A549 (cell line): ENCODE measurements at regions not wholly inside any gene's neighbourhood (a gene's known extent, or its start where the extent isn't known, plus 50 kb on each side); places are given as distances from the start of the nearest gene placed in this dataset.

Experiments used
- ATAC-seq, 2 experiments: fragments of 200-7000 bp in 1 of 2; fragments of >200 bp in 1 of 2; cut with Nextera tagmentation in 1 of 2; cut with Tn5 transposase in 1 of 2; 3 replicates each; pipeline versions ENCODE4 v1.8.0 to v1.9.1; 2018 to 2020; ENCODE audit warnings: mild to moderate bottlenecking in 1 of 2, moderate library complexity in 1 of 2
- CTCF ChIA-PET: fragments of 300-600 bp; sonication (Branson Sonifier 250); formaldehyde crosslinking; extraction: SDS; loops from one replicate; lab custom pipeline; 2021; ENCODE audit warnings: antibody characterized with exemption, inconsistent platforms; lab: Yijun Ruan, JAX
- POLR2A ChIA-PET: fragments of 350-600 bp; formaldehyde crosslinking; extraction: SDS; loops from one replicate; lab custom pipeline; 2021; ENCODE audit warnings: antibody characterized with exemption, inconsistent platforms; lab: Yijun Ruan, JAX
- DNase-seq, 2 experiments: peaks; one replicate each; pipeline versions ENCODE4 v3.0.0 to v3.0.0-alpha.2; 2011 to 2016; ENCODE audit warnings: low read depth in 1 of 2, low spot score in 1 of 2
- FAIRE-seq: peaks from 2 replicates; lab custom pipeline; 2011; peaks lifted over from hg19 to GRCh38; lab: Jason Lieb, UNC
- H3K27ac ChIP-seq, 2 experiments: fragments of >200 bp; sonication (Bioruptor Twin); formaldehyde crosslinking; 3 replicates each; pipeline ENCODE4 v1.5.1; 2016 to 2017
- H3K4me1 ChIP-seq: fragments of >200 bp; sonication (Bioruptor Twin); formaldehyde crosslinking; 3 replicates; pipeline ENCODE4 v1.6.1; 2016
- H3K4me2 ChIP-seq: fragments of >200 bp; sonication (Bioruptor Twin); formaldehyde crosslinking; 3 replicates; pipeline ENCODE4 v1.6.1; 2016
- H3K4me3 ChIP-seq: fragments of >200 bp; sonication (Bioruptor Twin); formaldehyde crosslinking; 3 replicates; pipeline ENCODE4 v1.5.1; 2016
- H3K9me3 ChIP-seq: fragments of >200 bp; sonication (Bioruptor Twin); formaldehyde crosslinking; 3 replicates; pipeline ENCODE4 v1.6.1; 2016
- CHD2 ChIP-seq: fragments of 150-350 bp; IDR thresholded peaks from 2 replicates; pipeline ENCODE4 v1.6.1; 2014; ENCODE audit warnings: low read length; ENCODE audit not compliant: partially characterized antibody
- E2F6 ChIP-seq: IDR thresholded peaks from 2 replicates; pipeline ENCODE4 v1.6.1; 2012; ENCODE audit warnings: low read depth, borderline replicate concordance
- EHMT2 ChIP-seq: fragments of 200-600 bp; sonication (generic); IDR thresholded peaks from 2 replicates; pipeline ENCODE4 v1.6.1; 2016; ENCODE audit warnings: antibody characterized with exemption, low read depth, mild to moderate bottlenecking, moderate library complexity
- EP300 ChIP-seq, 2 experiments: fragments of >200 bp; sonication (Bioruptor Twin); formaldehyde crosslinking; IDR thresholded peaks; 2 replicates in 1 of 2; 3 replicates in 1 of 2; pipeline ENCODE4 v1.6.1; 2016 to 2017
- FOSL2 ChIP-seq, 2 experiments: fragments of 450-650 bp in 1 of 2; fragments of >200 bp in 1 of 2; sonication (Bioruptor Twin) in 1 of 2; formaldehyde crosslinking; IDR thresholded peaks; 2 replicates each; pipeline versions ENCODE4 v1.5.0 to v1.6.1; 2016 to 2020; ENCODE audit warnings: mild to moderate bottlenecking in 1 of 2, moderate library complexity in 1 of 2
- HDAC2 ChIP-seq: fragments of 200-600 bp; sonication (generic); IDR thresholded peaks from 2 replicates; pipeline ENCODE4 v1.6.1; 2016
- HMGXB4 ChIP-seq: fragments of 250-450 bp; sonication (Bioruptor Pico); IDR thresholded peaks from 2 replicates; pipeline ENCODE4 v1.5.0; 2021; ENCODE audit warnings: mild to moderate bottlenecking, moderate library complexity, borderline replicate concordance
- HOXB13 ChIP-seq: fragments of 250-450 bp; sonication (Bioruptor Pico); IDR thresholded peaks from 2 replicates; pipeline ENCODE4 v1.5.0; 2020; ENCODE audit warnings: low read depth, mild to moderate bottlenecking, moderate library complexity
- JUN ChIP-seq, 2 experiments: fragments of >200 bp; sonication (Bioruptor Twin); formaldehyde crosslinking; IDR thresholded peaks; 2 replicates in 1 of 2; 3 replicates in 1 of 2; pipeline ENCODE4 v1.6.1; 2016 to 2017
- JUNB ChIP-seq: fragments of >200 bp; sonication (Bioruptor Twin); formaldehyde crosslinking; IDR thresholded peaks from 2 replicates; pipeline ENCODE4 v1.6.1; 2016
- KDM1A ChIP-seq: fragments of 200-600 bp; sonication (generic); IDR thresholded peaks from 2 replicates; pipeline ENCODE4 v1.6.1; 2016; ENCODE audit warnings: low read depth, mild to moderate bottlenecking
- KDM5A ChIP-seq: fragments of 200-600 bp; sonication (generic); IDR thresholded peaks from 2 replicates; pipeline ENCODE4 v1.6.1; 2016; ENCODE audit warnings: antibody characterized with exemption, mild to moderate bottlenecking
- PHF8 ChIP-seq: fragments of 200-600 bp; sonication (generic); IDR thresholded peaks from 2 replicates; pipeline ENCODE4 v1.6.1; 2016; ENCODE audit warnings: low read depth, mild to moderate bottlenecking, antibody characterized with exemption, moderate library complexity, borderline replicate concordance
- POLR2AphosphoS2 ChIP-seq: conservative IDR thresholded peaks from 2 replicates; pipeline ENCODE4 v1.6.1; 2012; ENCODE audit warnings: low read length, improper control_type of control experiment, inconsistent platforms
- RFX5 ChIP-seq: fragments of 450-650 bp; IDR thresholded peaks from 2 replicates; pipeline ENCODE4 v1.7.1; 2014; ENCODE audit warnings: antibody characterized with exemption, mild to moderate bottlenecking, moderate library complexity
- SREBF2 ChIP-seq: fragments of 450-650 bp; IDR thresholded peaks from 2 replicates; pipeline ENCODE4 v1.6.1; 2014; ENCODE audit warnings: mild to moderate bottlenecking, moderate library complexity
- ZFP36 ChIP-seq: fragments of 450-650 bp; IDR thresholded peaks from 2 replicates; pipeline ENCODE4 v1.6.1; 2014; ENCODE audit warnings: borderline replicate concordance; ENCODE audit not compliant: partially characterized antibody
- ZSCAN20 ChIP-seq: fragments of 250-450 bp; sonication (Bioruptor Pico); IDR thresholded peaks from 2 replicates; pipeline ENCODE4 v1.8.0; 2022; ENCODE audit warnings: mild to moderate bottlenecking, moderate library complexity
- WGBS: methylation state at CpG from one replicate; pipeline ENCODE4 v1.1.6; 2017; ENCODE audit errors: missing lambda C conversion rate; 5-methylcytosine and 5-hydroxymethylcytosine counted together
- TF ChIP-seq, protein P1 (sequence below): fragments of 450-650 bp; IDR thresholded peaks from 2 replicates; pipeline ENCODE4 v1.6.1; 2014; ENCODE audit warnings: antibody characterized with exemption
- TF ChIP-seq, protein P2 (sequence below): fragments of 250-450 bp; sonication (Bioruptor Pico); IDR thresholded peaks from 2 replicates; pipeline ENCODE4 v1.5.0; 2020; ENCODE audit warnings: low read depth, mild to moderate bottlenecking, moderate library complexity
- TF ChIP-seq, protein P3 (sequence below): fragments of >200 bp; sonication (Bioruptor Twin); formaldehyde crosslinking; IDR thresholded peaks from 2 replicates; pipeline ENCODE4 v1.6.1; 2016
- TF ChIP-seq, protein P4 (sequence below): fragments of 200-600 bp; sonication (generic); IDR thresholded peaks from 2 replicates; pipeline ENCODE4 v1.6.1; 2016; ENCODE audit warnings: antibody characterized with exemption, mild to moderate bottlenecking, moderate library complexity
- TF ChIP-seq, protein P5 (sequence below): IDR thresholded peaks from 2 replicates; pipeline ENCODE4 v1.6.1; 2012

DNA sequence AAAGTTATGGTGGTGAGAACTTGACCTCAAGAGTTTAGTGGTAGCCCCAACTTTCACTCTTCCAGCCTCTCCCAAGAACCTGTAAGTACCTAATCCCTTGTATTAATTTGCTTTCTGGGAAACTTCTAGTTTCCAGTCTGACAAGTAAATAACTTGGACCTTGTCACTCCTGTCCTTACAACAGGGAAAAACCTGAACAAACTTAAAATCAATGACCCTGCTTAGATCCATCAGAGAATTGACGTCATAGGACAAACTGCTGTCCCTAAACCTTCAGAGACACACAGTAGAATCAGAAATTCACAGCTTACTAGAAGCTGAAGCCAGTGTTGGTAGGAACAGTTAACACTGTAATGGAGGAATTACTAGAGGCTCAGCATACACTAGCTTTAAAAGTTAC, 60.0 kb upstream of the DCLK2 start:
- Histone ChIP-seq H3K4me1 (no peaks in the 10 kb centered on the region), H3K4me2 (no peak overlapping the region), H3K4me3 (no peak overlapping the region), H3K27ac (no peak overlapping the region), H3K9me3 (no peaks in the 10 kb centered on the region)
- ATAC-seq = no peak
- FAIRE-seq = no peak
- no peak for TF ChIP-seq EP300 (IDR thresholded peaks at IDR 0.05)
- TF ChIP-seq, protein P1, sequence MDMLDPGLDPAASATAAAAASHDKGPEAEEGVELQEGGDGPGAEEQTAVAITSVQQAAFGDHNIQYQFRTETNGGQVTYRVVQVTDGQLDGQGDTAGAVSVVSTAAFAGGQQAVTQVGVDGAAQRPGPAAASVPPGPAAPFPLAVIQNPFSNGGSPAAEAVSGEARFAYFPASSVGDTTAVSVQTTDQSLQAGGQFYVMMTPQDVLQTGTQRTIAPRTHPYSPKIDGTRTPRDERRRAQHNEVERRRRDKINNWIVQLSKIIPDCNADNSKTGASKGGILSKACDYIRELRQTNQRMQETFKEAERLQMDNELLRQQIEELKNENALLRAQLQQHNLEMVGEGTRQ = no peak
- TF ChIP-seq, protein P2, sequence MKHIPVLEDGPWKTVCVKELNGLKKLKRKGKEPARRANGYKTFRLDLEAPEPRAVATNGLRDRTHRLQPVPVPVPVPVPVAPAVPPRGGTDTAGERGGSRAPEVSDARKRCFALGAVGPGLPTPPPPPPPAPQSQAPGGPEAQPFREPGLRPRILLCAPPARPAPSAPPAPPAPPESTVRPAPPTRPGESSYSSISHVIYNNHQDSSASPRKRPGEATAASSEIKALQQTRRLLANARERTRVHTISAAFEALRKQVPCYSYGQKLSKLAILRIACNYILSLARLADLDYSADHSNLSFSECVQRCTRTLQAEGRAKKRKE (CRISPR knock-in tag) = no peak
- TF ChIP-seq HDAC2 = no peak
- TF ChIP-seq KDM1A = no peak
- no peak for TF ChIP-seq ZFP36
- TF ChIP-seq EHMT2 = no peak
- no peak for TF ChIP-seq PHF8
- TF ChIP-seq POLR2AphosphoS2 = no peak
- DNase-seq = no peak
- 91% methylated on average over 1 of the region's 1 CpG for WGBS
- POLR2A ChIA-PET = no interaction called here
- CTCF ChIA-PET = interaction anchor here (1.3 kb wide), 1 partner anchor 225 kb away, joined by 3 read pairs; no protein-coding TSS in a partner anchor

DNA sequence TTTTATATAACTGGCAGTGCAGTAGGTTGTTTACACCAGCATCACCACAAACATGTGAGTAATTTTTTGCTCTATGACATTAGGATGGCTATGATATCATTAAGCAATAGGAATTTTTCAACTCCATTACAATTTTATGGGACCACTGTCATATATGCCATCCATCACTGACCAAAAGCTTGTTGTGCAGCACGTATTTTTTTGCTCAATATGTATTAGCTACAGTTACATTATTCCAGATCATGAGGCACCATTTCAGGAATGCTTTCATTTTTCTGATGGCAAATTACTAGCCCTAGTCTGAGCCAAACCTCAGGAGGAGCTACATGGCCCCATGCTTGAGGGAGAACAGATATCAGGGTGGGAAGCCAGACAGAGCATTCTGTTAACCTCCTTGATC, 56.8 kb upstream of the DCLK2 start:
- Histone ChIP-seq H3K27ac (no peak overlapping the region), H3K9me3 (no peaks in the 10 kb centered on the region; the same call in 2 of the 3 replicates), H3K4me3 (no peak overlapping the region), H3K4me1 (no peaks in the 10 kb centered on the region), H3K4me2 (no peak overlapping the region)
- CTCF ChIA-PET = interaction anchor here (1.3 kb wide), 1 partner anchor 11 kb away, joined by 6 read pairs; no protein-coding TSS in a partner anchor
- no peak for DNase-seq
- TF ChIP-seq, protein P3, sequence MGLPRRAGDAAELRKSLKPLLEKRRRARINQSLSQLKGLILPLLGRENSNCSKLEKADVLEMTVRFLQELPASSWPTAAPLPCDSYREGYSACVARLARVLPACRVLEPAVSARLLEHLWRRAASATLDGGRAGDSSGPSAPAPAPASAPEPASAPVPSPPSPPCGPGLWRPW = no peak
- no peak for TF ChIP-seq JUN (IDR thresholded peaks at IDR 0.05)
- TF ChIP-seq JUNB = no peak
- TF ChIP-seq ZSCAN20 (CRISPR knock-in tag) = no peak
- TF ChIP-seq EHMT2 = no peak
- TF ChIP-seq HMGXB4 (CRISPR knock-in tag) = no peak
- no peak for TF ChIP-seq RFX5
- no peak for TF ChIP-seq KDM1A
- TF ChIP-seq SREBF2 = no peak
- no peak for TF ChIP-seq KDM5A
- no peak for TF ChIP-seq E2F6
- TF ChIP-seq POLR2AphosphoS2 = no peak
- no peak for TF ChIP-seq EP300 (IDR thresholded peaks at IDR 0.05)
- TF ChIP-seq, protein P4, sequence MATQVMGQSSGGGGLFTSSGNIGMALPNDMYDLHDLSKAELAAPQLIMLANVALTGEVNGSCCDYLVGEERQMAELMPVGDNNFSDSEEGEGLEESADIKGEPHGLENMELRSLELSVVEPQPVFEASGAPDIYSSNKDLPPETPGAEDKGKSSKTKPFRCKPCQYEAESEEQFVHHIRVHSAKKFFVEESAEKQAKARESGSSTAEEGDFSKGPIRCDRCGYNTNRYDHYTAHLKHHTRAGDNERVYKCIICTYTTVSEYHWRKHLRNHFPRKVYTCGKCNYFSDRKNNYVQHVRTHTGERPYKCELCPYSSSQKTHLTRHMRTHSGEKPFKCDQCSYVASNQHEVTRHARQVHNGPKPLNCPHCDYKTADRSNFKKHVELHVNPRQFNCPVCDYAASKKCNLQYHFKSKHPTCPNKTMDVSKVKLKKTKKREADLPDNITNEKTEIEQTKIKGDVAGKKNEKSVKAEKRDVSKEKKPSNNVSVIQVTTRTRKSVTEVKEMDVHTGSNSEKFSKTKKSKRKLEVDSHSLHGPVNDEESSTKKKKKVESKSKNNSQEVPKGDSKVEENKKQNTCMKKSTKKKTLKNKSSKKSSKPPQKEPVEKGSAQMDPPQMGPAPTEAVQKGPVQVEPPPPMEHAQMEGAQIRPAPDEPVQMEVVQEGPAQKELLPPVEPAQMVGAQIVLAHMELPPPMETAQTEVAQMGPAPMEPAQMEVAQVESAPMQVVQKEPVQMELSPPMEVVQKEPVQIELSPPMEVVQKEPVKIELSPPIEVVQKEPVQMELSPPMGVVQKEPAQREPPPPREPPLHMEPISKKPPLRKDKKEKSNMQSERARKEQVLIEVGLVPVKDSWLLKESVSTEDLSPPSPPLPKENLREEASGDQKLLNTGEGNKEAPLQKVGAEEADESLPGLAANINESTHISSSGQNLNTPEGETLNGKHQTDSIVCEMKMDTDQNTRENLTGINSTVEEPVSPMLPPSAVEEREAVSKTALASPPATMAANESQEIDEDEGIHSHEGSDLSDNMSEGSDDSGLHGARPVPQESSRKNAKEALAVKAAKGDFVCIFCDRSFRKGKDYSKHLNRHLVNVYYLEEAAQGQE = no peak
- TF ChIP-seq, protein P5, sequence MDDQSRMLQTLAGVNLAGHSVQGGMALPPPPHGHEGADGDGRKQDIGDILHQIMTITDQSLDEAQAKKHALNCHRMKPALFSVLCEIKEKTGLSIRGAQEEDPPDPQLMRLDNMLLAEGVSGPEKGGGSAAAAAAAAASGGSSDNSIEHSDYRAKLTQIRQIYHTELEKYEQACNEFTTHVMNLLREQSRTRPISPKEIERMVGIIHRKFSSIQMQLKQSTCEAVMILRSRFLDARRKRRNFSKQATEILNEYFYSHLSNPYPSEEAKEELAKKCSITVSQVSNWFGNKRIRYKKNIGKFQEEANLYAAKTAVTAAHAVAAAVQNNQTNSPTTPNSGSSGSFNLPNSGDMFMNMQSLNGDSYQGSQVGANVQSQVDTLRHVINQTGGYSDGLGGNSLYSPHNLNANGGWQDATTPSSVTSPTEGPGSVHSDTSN = no peak
- no peak for TF ChIP-seq HOXB13
- TF ChIP-seq, protein P1 = no peak
- TF ChIP-seq CHD2 = no peak
- TF ChIP-seq FOSL2 (IDR thresholded peaks at IDR 0.05) = no peak
- no peak for TF ChIP-seq FOSL2 (CRISPR knock-in tag; IDR thresholded peaks at IDR 0.05)
- ATAC-seq = no peak
- POLR2A ChIA-PET = no interaction called here
- 93% methylated on average over 1 of the region's 1 CpG for WGBS
- no peak for FAIRE-seq
